COLO668 (cell line): ENCODE measurements at regions not wholly inside any gene's neighbourhood (a gene's known extent, or its start where the extent isn't known, plus 50 kb on each side); places are given as distances from the start of the nearest gene placed in this dataset.
A peak's percentile ranks its signal among the peaks of the same experiment; 100 is the strongest.

ENCODE experiments used
- DNase-seq: peaks from one replicate; lab custom pipeline; 2025; ENCODE audit not compliant: unreplicated experiment; lab: John Stamatoyannopoulos, UW

DNA sequence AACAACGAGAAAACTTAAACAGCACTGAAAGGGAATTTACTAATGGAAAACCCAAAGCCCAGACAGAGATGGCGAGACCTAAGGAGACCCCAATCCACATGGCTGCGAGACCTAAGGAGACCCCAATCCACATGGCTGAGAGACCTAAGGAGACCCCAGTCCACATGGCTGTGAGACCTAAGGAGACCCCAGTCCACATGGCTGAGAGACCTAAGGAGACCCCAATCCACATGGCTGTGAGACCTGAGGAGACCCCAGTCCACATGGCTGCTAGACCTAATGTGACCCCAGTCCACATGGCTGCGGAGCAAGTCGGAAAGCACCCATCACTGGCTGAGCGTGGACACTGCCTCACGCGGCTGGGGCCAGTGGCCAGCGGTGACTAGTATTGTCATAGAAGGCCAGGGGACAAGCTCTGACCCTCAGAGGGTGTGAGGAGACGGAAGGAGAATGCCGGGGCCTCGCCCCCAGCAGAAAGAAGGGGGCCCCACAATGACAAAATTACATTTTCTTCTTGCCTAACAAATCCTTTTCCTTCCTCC lies 241.8 kb downstream of the C16orf95 start:
- DNase-seq: no peak

DNA sequence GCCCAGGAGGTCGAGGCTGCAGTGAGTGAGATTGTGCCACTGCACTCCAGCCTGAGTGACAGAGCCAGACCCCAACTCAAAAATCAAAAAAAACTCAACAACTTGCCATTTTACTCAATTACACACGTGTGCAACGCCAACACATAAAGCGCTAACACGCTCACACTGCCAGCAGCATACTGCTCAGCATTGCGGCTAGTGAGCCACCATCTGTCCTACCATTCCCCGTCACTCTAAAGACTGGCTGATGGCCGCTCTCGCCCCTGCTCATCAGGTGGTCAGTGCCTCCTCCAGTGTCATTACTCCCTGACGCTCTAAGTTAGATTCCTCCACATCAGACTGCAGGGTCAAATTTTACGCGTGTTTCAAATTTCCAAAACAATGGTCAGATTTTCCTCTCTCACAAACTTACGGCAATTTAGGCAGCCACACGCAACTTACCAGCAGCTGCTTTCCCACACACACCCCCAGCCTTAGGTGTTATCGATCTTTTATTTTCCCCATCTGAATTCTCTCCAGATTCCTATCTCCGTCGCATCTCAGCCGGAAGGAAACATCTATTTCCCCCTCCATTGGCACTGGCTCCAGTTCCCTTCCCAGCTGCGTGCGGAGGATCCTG lies 240.8 kb downstream of the C16orf95 start:
- no peak for DNase-seq

DNA sequence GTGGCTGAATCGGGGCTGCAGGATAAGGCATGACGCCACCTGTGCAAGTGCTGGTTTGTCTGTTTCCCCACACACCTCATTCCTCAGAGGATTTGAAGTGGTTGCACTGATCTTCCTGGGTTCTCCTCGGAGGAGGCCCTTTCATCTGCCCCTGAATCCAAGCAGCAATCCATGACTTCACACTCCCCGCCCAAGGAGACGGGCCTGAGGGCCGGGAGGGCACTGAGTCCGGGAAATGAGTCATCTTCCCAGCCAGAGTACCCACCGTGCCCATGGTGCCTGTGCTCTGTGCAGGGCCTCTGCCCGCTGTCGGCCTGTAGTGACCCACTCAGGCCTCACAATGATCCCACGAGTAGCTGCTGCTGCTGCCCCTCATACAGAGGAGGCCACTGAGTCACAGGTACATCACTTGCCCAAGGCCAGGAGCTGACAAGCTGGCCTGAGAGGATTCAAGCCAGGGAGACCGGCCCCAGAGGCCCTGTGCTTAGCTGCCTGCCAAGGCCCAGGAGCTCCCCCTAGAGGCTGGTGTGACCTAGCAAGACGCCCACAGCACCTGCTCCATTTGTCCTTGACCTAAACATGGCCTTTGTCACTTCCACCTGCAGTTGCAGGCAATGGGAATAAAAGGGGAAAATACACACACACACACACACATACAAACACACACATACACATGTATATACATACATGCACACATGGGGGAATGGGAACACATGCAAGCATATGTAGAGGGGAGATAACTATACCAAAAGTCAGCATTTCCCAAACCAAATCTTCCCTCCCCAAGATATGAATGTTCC lies 240.0 kb downstream of the C16orf95 start:
- peak; percentile 71 for DNase-seq

DNA sequence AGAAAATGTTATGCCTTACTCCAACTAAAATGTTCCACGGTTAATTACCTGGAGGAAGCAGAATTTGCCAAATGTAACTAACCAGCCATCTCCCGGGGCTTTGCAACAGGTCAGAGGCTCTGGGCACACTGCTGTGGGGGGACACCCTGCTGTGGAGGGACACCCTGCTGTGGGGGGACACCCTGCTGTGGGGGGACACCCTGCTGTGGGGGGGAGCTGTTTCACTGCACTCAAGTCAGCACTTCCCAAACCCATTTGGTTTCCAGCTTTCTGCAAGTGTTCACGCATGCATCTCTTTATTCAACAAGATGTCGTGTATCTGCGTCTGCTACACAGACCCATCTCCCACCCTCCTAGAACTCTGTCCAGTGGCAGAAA lies 239.5 kb downstream of the C16orf95 start:
- no peak for DNase-seq

DNA sequence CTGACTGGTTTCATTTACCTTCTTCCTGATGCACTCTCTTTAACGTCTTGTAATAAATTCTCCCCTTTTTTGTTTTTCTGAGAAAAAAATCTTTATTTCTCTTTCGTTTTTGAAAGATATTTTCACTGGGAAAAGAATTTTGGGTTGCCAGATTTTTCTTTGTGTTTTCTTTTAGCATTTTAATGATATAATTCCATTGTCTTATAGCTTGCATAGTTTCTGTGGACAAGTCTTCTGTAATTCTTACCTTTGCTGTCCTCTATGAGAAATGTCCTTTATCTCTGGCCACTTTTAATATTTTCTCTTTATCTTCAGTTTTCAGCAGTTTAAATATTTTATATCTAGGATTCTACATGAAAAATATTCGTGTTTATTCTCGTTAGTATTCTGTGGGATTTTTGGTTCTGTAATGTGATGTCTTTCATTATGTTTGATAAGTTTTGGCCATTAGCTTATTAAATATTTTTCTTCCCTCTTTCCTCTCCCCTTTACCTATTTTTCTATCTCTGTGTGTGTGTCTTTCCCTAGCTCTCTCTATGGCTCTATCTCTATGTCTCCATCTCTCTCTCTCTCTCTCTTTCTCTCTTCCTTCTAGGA lies 236.5 kb downstream of the C16orf95 start:
- DNase-seq: no peak

DNA sequence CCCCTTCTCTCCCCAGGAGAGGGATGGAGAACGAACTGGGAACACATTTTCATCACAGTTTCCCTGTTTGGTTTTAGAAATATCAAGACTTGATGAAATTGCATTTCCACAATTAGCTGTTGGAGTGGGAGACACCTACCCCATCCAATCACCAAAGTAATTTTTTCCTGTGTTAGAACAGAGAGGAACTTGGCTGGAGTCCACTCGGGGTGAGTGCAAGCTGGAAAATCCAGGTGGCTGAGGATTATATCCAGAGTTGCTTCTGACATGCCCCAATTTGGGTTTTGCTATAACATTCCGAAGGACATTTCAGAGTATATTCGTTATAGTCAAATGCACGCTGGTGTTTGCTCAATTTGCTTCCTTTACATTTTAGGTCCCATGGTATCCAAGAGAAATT lies 231.8 kb downstream of the C16orf95 start:
- no peak for DNase-seq

DNA sequence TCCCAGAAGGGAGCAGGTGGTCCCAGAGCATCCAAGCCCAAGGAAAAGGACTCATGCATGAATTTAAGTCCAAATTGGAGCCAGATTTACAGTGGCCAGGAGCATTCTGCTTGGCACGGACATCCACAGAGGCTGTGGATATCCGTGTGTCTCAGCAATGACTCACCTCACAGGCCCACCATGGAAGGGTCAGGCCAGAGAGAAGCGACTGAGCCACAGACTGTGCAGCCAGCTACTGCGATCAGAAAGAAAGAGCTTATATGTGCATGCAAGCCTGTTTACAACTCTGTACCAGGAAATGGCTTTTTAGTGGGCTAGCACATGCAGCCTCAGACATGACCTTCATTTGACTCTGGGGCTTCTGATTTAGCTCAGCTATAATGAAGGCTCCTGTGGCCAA lies 231.0 kb downstream of the C16orf95 start:
- DNase-seq: no peak

DNA sequence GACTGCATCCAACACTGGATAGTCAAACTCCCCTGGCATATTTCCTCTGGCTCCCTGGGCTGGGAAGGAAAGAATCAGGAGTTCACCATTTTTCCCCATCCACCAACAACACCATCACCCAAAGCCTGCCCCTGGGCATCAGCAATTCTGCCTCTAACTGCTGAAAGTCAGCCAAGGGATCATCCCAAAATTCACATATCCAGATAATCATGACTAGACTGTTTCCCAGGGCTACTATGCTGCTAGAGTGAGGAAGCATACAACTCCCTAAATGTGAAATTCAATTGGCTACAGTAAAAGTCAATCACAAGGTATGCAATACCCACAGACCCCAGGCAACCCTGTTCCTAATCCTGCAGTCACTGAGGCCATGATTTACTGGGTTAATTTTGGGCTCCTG lies 230.6 kb downstream of the C16orf95 start:
- no peak for DNase-seq

DNA sequence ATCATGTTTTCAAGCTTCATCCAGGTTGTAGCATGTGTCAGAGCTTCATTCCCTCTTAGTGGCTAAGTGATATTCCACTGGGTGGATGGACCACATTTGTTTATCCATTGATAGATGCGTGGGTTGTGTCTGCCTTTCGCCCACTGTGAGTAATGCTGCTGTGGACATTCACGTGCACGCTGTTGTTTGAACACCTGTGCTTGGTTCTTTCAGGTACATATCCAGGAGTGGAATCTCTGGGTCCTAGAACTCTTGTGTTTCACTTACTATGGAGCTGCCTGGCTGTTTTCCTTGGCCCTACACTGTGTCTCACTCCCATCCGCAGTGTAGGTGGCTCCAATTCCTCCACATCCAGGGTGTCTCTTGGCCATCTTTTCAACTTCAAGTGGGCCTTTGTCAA lies 224.2 kb downstream of the C16orf95 start:
- DNase-seq: no peak

DNA sequence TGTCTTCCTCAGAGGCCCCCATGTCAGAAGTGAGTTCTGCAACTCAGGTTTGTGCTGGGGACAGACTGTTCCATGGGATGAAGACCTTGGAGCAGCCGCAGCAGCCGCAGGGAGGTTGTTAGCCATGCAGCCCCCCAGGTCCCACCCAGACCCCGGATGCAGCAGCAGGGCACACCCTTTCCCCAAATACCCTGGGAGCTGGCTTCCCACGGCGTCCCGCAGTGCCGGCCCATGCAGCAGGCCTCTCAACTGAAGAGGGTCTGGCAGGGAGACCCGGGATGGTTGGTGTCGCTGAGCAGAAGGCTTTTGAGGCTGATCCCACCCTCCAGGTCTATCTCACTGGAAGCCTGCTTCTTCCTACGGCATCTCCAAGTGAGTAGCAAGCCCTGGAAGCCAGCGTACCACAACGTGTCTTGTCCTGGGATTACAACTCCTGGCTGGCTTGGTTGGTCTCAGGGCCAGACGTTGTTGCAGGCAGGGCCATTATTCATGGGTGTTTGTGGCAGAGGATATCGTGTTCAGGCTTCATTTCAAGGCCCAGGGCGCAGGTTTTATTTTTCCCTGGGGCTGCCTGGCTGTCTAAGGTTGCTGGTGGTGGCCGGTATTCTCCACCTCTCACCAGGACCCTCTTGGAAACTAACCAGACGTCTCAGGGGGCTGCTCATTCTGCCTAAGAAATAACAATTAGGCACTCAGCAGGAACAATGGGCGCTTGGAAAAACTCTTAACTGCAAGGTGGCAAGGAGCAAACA lies 223.2 kb downstream of the C16orf95 start:
- no peak for DNase-seq

DNA sequence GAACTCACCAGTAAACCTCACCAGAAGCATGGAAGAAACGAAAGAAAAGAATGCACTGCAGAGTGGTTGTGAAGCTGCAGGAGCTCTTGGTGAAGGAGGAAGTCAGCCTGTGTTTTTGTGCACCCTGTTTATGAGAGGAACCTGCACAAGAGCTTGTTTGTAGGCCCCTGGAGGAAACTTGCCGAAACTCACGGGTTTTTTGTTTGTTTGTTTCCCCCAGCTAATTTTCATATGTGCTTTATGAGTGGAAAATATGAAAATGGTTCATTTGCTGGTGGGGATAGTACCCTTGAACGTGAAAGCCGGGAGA lies 222.7 kb downstream of the C16orf95 start:
- DNase-seq: no peak

DNA sequence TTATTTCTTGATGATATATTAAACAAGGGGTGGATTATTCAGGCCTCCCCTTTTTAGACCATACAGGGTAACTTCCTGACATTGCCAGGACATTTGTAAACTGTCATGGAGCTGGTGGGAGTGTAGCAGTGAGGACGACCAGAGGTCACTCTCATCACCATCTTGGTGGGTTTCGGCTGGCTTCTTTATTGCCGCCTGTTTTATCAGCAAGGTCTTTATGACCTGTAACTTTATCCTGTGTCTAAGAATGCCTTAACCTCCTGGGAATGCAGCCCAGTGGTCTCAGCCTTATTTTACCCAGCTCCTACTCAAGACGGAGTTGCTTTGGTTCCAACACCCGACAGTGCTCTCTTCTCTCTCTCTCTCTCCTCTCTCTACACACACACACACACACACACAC lies 221.9 kb downstream of the C16orf95 start:
- no peak for DNase-seq

DNA sequence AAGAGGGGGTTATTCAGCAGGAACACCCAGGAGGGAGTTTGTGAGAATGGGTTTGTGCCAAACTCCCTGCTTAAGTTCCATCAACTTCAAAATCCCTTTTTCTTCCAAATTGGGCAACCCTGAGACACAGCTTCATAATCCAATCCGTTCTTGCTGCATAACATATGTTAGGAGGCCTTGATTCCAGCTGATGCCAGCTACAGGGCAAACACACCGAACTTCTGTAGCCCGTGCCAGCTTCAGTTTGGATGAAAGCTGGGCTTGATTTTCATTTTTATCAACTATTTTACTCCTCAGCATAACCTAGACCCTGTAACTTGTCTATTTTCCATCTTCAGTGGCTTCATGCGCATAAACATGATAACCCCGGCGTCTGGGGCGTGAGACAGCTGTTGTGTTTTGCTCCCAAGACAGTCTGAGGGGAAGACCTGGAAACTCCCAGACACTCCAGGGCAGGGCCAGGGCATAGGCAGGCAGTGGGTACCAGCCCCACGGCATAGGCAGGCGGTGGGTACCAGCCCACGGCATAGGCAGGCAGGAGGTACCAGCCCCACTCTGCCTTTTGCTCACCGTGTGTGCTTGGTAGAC lies 220.4 kb downstream of the C16orf95 start:
- no peak for DNase-seq

DNA sequence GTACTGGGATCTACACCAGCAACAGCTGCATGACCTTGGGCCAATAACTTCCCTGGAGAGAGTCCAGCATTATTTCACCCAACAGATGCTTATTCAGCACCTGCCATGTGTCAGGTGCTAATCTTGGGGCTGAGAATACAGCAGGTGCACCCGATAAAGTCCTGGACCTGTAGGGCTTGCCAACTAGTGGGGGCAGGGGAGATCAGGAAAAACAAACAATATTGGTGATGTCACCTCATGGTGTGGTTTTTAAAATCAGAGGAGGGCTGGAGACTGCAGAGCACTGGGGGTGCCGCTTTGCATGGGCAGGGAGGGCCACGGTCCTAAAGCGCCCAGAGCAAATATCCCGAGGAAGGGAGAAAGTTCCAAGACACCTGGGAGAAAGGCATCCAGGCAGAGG lies 218.8 kb downstream of the C16orf95 start:
- DNase-seq: peak; percentile 27

DNA sequence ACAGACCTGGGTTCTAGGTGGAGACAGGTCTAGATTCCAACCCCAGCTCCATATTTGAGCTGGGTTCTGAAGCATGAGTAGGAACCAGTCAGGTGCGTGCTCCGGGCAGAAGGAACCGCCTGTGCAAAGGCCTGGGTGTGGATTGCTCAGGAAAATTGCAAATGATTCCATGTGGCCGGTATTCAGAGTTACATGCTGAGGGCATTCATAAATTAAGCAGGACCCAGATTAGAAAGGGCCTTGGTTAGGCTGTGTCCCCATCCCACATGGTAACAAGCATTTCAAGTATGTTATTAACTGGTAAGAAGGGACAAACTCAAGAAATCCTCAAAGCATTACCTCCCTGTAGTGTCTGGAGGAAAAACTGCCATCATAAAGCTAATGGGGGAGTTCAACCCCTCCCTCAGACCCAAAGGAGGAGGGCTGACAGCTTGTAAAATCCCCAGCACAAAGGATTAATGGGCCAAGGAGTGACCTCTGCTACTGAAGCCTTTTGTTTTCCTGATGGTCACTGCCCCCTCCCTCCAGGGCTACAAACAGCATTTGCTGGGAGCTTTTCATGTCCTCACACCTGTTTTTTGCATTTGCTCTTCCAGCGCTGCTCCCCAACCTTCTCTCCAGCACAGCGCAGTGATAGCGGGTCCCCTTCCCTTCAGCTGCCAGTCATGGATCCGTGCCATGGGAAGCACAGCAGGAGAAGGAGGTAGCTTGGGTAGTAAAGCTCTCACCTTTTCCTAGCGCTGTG lies 218.0 kb downstream of the C16orf95 start:
- DNase-seq: no peak

DNA sequence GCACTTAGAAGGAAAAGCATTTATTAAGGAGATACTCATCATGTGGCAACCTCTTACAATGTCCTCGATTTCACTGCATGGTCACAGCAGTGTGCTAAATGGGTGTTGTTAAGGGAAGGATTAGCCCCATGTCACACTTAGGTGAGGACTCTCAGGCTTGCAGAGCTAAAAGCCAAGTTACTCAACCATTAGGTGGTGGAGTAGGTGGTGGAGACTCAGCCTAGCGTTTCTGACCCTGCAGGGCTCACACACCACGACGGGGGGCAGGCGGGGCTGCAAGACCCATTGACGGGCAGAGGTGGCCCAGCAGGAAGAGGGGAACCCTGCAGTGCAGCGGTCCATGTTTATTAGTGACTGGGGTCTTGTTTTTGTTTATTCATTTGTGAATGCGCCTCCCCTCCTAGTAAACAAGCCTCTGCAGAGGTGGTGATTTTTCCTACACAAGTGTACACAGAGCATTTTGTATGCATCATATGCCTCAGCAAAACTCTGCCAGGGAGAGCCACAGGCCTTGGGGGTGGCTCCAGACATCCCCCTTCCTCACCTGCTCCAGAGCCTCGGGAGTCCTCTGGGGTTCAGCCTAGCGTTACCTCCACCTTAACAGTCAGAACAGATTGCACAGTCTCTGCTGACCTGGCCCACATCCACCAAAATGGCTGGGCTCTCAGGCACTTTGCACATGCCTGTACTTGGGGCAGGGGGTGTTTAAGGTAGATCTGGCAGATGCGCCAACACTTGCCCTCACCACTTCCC lies 216.7 kb downstream of the C16orf95 start:
- DNase-seq: no peak

DNA sequence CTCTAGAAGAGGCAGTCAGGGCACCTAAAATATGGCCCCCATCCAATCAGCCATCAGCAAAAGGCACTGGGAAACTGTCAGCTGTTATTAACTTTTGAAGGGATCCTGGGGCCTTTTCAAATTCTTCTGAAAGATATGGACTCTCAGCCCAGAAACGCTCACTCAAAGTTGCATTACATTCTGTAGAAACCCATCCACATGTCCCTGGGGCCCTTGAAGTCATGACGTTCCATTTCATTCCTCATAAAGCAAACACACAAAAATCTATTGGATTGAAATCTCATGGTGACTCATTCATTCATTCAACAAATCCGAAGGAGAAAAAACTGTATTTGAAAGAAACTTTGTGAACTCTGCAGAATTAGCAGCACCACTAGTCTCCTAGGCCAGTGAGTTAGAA lies 215.3 kb downstream of the C16orf95 start:
- DNase-seq: no peak

DNA sequence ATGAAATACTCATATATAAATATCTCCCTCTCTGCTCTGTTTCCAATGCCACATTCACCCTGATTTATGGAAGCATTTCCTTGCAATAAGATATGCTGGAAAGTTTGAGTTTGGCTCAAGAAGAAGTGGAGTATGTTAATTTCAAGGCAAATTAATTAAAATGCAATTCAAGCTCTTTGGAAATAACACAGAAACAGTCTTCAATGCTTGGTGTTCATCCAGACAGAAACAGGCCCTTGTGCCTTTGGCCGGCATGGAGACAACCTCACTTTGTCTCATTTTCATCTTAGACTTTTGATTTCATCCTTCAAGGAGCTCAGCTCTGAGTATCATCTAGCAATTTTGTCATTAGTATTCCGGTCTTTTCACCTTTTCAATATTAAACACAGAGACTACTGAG lies 210.0 kb downstream of the C16orf95 start:
- DNase-seq: no peak

DNA sequence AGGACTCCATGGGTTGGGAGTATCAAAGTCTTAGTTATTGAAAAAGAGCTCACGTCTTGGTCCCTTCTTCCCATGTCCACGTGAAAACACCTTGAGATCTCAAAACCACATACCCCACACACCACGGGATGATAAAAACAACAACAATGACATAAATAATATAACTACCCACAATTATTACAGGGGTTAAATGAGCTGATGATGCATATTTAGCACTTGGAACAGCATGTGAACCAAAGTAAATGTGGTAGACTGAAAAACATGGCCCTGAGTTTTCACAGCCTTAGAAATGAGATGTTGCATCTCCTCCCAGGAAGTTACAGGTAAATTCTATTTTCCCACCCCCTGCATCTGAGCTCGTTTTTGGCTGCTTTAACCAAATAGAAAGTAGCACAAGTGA lies 208.9 kb downstream of the C16orf95 start:
- no peak for DNase-seq

DNA sequence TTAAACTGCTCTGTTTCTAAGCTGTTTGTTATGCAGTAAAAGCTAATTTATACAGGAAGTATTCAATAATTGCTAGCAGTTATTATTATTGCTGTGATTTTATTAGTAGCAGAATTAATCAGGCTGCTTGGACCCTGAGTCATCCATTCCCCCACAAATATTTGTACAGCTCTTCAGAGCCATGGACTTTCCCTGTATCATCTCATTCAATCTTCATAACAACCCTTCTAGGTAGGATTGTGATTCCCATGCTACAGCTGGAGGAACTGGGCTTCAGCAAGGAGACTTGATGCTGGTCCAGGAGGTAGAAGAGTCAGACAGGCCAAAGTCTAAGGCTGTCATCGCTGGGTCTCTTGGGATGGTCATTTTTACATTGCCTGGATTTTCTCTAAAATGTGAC lies 208.3 kb downstream of the C16orf95 start:
- DNase-seq: no peak
